Breast epithelium (tissue), 4 donors: ENCODE measurements at regions not wholly inside any gene's neighbourhood (a gene's known extent, or its start where the extent isn't known, plus 50 kb on each side); places are given as distances from the start of the nearest gene placed in this dataset.

ENCODE experiments used
- DNase-seq, 2 donors: peaks; one replicate each; pipeline ENCODE4 v3.0.0-alpha.2; 2019; ENCODE audit warnings: low spot score in 2 of 2
- H3K27ac ChIP-seq, 2 donors: fragments of 200-600 bp; sonication (generic) in 1 of 2; one replicate each; pipeline ENCODE4 v1.5.1; 2016 to 2019; ENCODE audit warnings: mild to moderate bottlenecking in 1 of 2
- H3K27me3 ChIP-seq, 2 donors: fragments of 200-600 bp; sonication (generic) in 1 of 2; one replicate each; pipeline versions ENCODE4 v1.5.1 to v1.6.0; 2017 to 2019; ENCODE audit warnings: control low read depth in 1 of 2, mild to moderate bottlenecking in 1 of 2
- H3K36me3 ChIP-seq: fragments of 200-600 bp; one replicate; pipeline ENCODE4 v1.5.1; 2019
- H3K4me1 ChIP-seq, 2 donors: fragments of 200-600 bp; sonication (generic); one replicate each; pipeline ENCODE4 v1.5.1; 2016 to 2019; ENCODE audit warnings: control low read depth in 1 of 2
- H3K4me3 ChIP-seq, 3 donors: fragments of 200-600 bp; sonication (generic); 1 replicate in 2 of 3; 2 replicates in 1 of 3; pipeline ENCODE4 v1.5.1; 2016 to 2019; ENCODE audit warnings: mild to moderate bottlenecking in 3 of 3, moderate library complexity in 2 of 3
- H3K9me3 ChIP-seq, 2 donors: fragments of 200-600 bp; sonication (generic) in 1 of 2; one replicate each; pipeline ENCODE4 v1.5.1; 2016 to 2019; ENCODE audit warnings: control low read depth in 1 of 2
- POLR2A ChIP-seq: fragments of 450-650 bp; IDR thresholded peaks from one replicate; pipeline ENCODE4 v1.6.1; 2016; ENCODE audit warnings: antibody characterized with exemption, mild to moderate bottlenecking, moderate library complexity
- POLR2AphosphoS5 ChIP-seq, 3 donors: sonication (generic); formaldehyde crosslinking; IDR thresholded peaks; one replicate each; pipeline ENCODE4 v1.6.1; 2017; ENCODE audit warnings: antibody characterized with exemption in 3 of 3
- intact Hi-C: fragments of 100-400 bp; cut with DNase I; formaldehyde crosslinking; loops from one replicate; pipeline ENCODE4 v1.15.1; 2023; ENCODE audit warnings: low total_unique reads
- TF ChIP-seq, protein P1 (sequence below), 3 donors: fragments of 450-650 bp; IDR thresholded peaks; one replicate each; pipeline ENCODE4 v1.5.1; 2016 to 2017; ENCODE audit warnings: antibody characterized with exemption in 3 of 3, mild to moderate bottlenecking in 3 of 3, moderate library complexity in 3 of 3

GRCh38 chr9:99614341-99614740, 207.3 kb upstream of the NR4A3 start:
- Histone ChIP-seq H3K27ac (no peak overlapping the region), H3K4me3 (no peak overlapping the region), H3K36me3 (no peaks in the 10 kb centered on the region), H3K27me3 (no peaks in the 10 kb centered on the region), H3K9me3 (no peaks in the 10 kb centered on the region), H3K4me1 (no peaks in the 10 kb centered on the region)
- intact Hi-C loops = no loop called here
- no peak for DNase-seq
- TF ChIP-seq POLR2A = no peak
- TF ChIP-seq, protein P1, sequence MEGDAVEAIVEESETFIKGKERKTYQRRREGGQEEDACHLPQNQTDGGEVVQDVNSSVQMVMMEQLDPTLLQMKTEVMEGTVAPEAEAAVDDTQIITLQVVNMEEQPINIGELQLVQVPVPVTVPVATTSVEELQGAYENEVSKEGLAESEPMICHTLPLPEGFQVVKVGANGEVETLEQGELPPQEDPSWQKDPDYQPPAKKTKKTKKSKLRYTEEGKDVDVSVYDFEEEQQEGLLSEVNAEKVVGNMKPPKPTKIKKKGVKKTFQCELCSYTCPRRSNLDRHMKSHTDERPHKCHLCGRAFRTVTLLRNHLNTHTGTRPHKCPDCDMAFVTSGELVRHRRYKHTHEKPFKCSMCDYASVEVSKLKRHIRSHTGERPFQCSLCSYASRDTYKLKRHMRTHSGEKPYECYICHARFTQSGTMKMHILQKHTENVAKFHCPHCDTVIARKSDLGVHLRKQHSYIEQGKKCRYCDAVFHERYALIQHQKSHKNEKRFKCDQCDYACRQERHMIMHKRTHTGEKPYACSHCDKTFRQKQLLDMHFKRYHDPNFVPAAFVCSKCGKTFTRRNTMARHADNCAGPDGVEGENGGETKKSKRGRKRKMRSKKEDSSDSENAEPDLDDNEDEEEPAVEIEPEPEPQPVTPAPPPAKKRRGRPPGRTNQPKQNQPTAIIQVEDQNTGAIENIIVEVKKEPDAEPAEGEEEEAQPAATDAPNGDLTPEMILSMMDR (IDR thresholded peaks at IDR 0.05) = no peak

DNA sequence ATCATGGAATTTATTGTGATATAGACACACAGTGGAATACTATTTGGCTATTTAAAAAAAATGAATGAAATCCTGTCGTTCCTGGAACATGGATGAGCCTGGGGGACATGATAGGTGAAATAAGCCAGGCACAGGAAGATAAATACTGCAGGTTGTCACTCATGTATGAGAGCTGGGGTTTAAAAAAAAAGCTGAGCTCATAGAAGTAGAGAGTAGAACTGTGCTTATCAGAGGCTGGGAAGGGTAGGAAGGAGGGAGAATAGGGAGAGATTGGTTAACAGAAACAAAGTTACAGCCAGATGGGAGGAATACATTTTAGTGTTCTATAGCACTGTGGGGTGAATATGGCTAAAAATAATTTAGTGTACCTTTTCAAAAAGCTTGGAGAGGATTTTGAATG, 200.6 kb upstream of the NR4A3 start:
- Histone ChIP-seq H3K9me3 (no peaks in the 10 kb centered on the region), H3K4me3 (no peak overlapping the region), H3K27ac (no peak overlapping the region), H3K36me3 (no peaks in the 10 kb centered on the region), H3K4me1 (no peaks in the 10 kb centered on the region), H3K27me3 (no peaks in the 10 kb centered on the region)
- intact Hi-C loops = no loop called here
- DNase-seq = no peak
- TF ChIP-seq POLR2A (no peak), POLR2AphosphoS5 (IDR thresholded peaks at IDR 0.05) (no peak)
- TF ChIP-seq, protein P1 (IDR thresholded peaks at IDR 0.05) = no peak

GRCh38 chr9:99622679-99623078, 199.0 kb upstream of the NR4A3 start:
- Histone ChIP-seq H3K36me3 (no peaks in the 10 kb centered on the region), H3K4me3 (no peak overlapping the region), H3K27ac (no peak overlapping the region), H3K9me3 (no peaks in the 10 kb centered on the region), H3K4me1 (no peaks in the 10 kb centered on the region), H3K27me3 (no peaks in the 10 kb centered on the region)
- intact Hi-C loops = no loop called here
- no peak for DNase-seq
- no peak for TF ChIP-seq POLR2AphosphoS5 (IDR thresholded peaks at IDR 0.05)
- no peak for TF ChIP-seq POLR2A
- TF ChIP-seq, protein P1 (IDR thresholded peaks at IDR 0.05) = no peak

DNA sequence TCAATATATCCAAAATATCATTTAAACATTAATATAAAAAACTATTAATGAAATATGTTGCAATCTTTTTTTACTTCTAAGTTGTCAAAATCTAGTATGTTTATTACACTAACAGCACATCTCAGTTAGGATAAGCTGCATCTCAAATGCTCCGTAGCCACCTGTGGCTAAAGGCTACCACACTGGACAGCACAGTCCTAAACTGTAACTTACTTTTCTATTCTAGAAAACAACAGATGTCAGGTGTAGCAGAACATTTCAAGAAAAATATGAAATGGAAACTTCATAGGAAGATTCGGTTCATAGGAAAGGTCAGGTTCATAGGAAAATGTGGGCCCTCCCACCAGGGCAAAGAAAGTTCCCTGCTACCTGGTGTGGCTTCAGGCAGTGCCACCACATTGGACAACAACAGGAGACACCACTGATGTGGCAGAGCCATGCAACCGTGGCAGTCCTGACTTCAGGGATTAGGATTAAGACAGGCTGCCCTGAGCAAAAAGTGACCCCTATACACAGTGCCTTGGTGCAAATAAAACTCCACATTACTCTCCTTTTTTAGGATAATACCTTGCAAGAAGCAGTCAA, 197.8 kb upstream of the NR4A3 start:
- intact Hi-C loops = no loop called here
- Histone ChIP-seq H3K4me1 (no peaks in the 10 kb centered on the region), H3K4me3 (no peak overlapping the region), H3K27me3 (no peaks in the 10 kb centered on the region), H3K36me3 (no peaks in the 10 kb centered on the region), H3K9me3 (no peaks in the 10 kb centered on the region), H3K27ac (no peak overlapping the region)
- DNase-seq = no peak
- TF ChIP-seq POLR2AphosphoS5 (IDR thresholded peaks at IDR 0.05) = no peak
- TF ChIP-seq POLR2A = no peak
- TF ChIP-seq, protein P1 (IDR thresholded peaks at IDR 0.05) = no peak

- no peaks in the 10 kb centered on the region for H3K9me3 ChIP-seq
- H3K27ac ChIP-seq = no peak overlapping the region
- TF ChIP-seq POLR2AphosphoS5 (IDR thresholded peaks at IDR 0.05) (no peak), POLR2A (no peak)
- TF ChIP-seq, protein P1 (IDR thresholded peaks at IDR 0.05) = no peak
- H3K36me3 ChIP-seq = no peaks in the 10 kb centered on the region
- H3K4me3 ChIP-seq = no peak overlapping the region
- no peak for DNase-seq
- H3K27me3 ChIP-seq = no peaks in the 10 kb centered on the region
- intact Hi-C loops = no loop called here
- H3K4me1 ChIP-seq = no peaks in the 10 kb centered on the region
Measured at GRCh38 chr9:99624499-99625233, 197.0 kb upstream of the NR4A3 start.
